ENCODE measurements at regions not wholly inside any gene's neighbourhood (a gene's known extent, or its start where the extent isn't known, plus 50 kb on each side); places are given as distances from the start of the nearest gene placed in this dataset.
"Not testable (repeated sequence)": the region's sequence is repeated elsewhere in the genome, so short reads cannot be mapped to it uniquely, and the experiment has no call there.

DNA sequence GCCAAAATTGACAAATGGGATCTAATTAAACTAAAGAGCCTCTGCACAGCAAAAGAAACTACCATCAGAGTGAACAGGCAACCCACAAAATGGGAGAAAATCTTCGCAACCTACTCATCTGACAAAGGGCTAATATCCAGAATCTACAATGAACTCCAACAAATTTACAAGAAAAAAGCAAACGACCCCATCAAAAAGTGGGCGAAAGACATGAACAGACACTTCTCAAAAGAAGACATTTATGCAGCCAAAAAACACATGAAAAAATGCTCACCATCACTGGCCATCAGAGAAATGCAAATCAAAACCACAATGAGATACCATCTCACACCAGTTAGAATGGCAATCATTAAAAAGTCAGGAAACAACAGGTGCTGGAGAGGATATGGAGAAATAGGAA is 261.4 kb upstream of the HNRNPA3 start:
- not testable (repeated sequence) for DNase-seq

GRCh38 chr2:176956791-176957190 is 255.8 kb upstream of the HNRNPA3 start:
- no peak for DNase-seq

- DNase-seq, result no peak
These were observed 253.0 kb upstream of the HNRNPA3 start for GRCh38 chr2:176959614-176960013.

GRCh38 chr2:176960061-176960460 is 252.5 kb upstream of the HNRNPA3 start:
- no peak for DNase-seq

GRCh38 chr2:176960736-176961520 is 251.7 kb upstream of the HNRNPA3 start:
- DNase-seq, result no peak

DNA sequence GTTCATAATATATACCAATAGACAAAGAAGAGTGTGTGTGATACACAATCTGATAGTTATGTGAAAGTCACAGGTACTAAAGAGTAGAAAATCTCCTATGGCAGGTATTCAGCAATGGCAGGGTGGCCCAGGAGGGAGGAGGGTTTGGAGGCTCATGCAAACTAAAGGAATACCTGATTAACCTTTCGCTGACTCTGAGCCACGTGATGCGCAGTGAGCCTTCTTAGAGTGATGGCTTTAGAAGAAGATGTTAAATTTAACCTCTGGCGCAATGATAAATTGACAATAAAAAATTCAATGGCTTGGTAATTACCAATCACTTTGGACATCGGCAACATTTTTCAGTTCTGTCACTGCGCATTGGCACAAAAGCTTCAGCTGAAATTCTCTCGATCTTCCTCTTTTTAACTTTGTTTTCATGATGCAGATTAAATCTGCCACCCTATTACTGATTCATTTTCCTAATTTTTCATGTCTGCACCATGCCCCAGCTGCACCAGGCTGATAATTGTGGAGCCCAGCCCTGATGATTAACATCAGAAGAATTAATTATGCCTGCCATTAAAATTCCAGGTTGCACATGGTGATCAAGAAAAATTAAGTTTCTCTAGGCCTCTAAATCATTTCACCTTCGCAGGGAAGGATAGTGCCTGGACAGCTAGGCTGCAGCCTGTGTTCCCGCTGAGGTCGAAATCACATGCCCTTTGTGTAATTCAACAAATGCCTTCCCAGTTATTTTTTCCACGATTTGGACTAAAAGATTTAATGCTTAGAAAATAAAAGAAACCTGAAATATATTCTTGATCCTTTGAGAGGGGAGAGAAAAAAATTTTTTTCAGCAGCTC is 250.6 kb upstream of the HNRNPA3 start:
- no peak for DNase-seq

GRCh38 chr2:176963568-176964287 is 248.9 kb upstream of the HNRNPA3 start:
- no peak for DNase-seq

DNA sequence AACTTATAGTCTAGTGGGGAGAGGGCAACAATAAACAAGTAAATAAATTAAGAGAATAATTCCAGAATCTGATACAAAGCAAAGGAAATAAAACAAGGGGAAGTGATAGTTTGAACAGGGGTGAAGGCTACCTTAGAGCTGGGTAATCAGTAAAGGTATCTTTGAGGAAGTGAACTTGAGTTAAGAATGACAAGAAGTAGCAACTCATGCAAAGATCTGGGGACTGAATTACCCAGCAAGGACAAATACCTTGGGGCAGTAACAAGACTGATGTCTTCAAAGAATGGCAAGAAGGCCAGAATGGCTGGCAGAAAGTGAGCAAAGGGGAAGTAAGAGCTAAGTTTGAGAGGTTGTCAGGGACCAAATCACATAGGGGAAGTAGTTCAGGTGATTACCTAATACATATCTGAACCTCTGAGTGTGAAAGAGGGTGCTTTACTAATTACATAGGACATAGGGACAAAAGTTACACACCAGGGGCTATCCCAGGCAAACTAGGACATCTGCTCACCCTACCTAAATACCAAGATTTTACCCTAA is 244.6 kb upstream of the HNRNPA3 start:
- DNase-seq, result no peak

- DNase-seq, result no peak
These were observed 242.8 kb upstream of the HNRNPA3 start for GRCh38 chr2:176969642-176970359.

DNA sequence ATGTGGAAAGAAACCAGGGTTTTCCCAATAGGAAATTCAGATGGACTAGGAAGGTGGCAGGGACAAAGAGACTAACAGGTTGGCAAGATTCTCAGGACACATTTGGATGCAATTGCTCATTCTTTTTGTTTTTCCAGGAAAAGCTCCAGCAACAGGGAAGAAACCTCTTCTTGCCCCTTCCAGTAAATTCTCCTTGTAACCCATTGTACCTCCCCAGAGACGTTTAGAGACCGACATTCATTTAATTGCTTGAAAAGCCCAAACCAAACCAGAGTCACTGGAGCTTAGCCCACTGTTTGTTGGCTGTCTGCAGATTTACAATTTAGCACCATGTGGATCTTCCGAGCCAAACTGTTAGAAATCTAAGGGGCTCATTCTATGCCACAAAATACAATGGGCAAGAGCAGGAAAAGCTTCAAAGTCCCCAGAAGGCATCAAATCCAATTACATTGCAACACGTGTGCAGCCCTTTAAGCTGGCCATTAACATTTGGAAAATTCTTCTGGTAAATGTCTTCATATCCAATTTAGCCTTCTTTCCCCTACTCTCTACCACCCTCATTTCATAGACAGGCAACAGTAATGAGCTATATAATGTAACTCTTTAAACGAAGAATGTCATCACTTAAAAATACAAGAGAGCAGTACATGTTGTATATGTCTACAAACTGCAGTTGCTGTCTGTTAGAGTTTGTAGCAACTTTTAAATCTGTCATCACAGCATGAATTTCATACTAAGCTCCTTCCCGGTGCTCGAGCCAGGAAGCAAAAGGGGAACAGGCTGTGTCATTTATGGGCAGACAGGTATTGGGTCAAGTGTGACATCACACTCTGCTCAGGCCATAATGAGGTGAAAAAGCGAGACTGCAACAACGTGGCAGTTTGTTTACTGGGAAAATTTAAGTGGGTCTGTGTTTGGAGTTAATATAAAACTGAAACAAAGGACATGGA is 235.6 kb upstream of the HNRNPA3 start:
- DNase-seq, result no peak

- DNase-seq, result no peak
These were observed 233.7 kb upstream of the HNRNPA3 start for GRCh38 chr2:176978921-176979320.

GRCh38 chr2:176979981-176980710 is 232.4 kb upstream of the HNRNPA3 start:
- no peak for DNase-seq

DNA sequence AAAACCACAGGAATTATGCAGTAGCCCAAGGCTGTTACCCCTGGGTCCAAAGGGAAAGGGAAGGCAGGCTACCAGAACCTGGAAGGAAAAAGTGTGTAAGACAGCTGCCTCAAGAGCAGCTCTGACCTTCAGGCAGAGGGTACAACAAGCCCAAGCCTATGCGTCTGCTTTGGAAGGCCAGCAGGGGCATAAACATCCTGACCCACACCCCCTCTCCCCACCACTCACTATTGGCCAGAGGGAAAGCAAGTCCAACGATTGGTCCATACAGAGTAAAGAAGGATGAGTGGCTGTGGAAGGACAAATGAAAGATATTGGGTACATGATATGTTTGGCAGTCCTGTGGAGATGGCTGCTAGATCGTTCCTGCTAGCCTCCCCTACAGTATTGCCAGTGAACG is 227.6 kb upstream of the HNRNPA3 start:
- DNase-seq, result no peak

- DNase-seq, result no peak
These were observed 226.7 kb upstream of the HNRNPA3 start for GRCh38 chr2:176985871-176986270.

- peak; percentile 80 for DNase-seq
These were observed 226.1 kb upstream of the HNRNPA3 start for GRCh38 chr2:176986487-176986886.

GRCh38 chr2:176991411-176991810 is 221.2 kb upstream of the HNRNPA3 start:
- no peak for DNase-seq

- no peak for DNase-seq
These were observed 215.4 kb upstream of the HNRNPA3 start for GRCh38 chr2:176997074-176997791.

GRCh38 chr2:176997792-176998169 is 214.8 kb upstream of the HNRNPA3 start:
- DNase-seq, result no peak

DNA sequence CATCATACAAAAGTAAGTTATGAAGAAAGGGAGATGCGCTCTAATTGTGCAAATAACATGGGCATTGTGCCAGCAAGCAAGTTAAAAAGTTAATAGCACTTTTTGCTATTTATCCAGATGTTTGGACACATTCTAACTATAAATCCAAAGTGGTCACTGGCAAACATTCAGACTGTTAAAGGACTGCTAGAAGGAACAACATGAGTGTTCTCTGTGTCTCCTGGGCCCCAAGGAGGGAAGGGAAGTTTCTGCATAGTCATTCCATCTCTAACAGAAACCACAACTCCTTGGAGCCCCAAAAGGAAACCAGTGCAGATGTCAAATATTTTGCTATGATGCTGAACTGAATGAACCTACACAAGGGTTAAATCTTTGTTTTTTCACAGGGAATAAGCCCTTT is 213.3 kb upstream of the HNRNPA3 start:
- DNase-seq, result no peak

Measured in NCI-H2029 treated with DMSO at 0.1 percent for 48 hours (cell line).